ENCODE measurements at regions not wholly inside any gene's neighbourhood (a gene's known extent, or its start where the extent isn't known, plus 50 kb on each side); places are given as distances from the start of the nearest gene placed in this dataset.

GRCh38 chr2:18156002-18156401, 277.5 kb downstream of the KCNS3 start:
- no TSS peak for BruUV-seq (replicated peaks)
- no peaks in the 10 kb centered on the region for H3K36me3 ChIP-seq (ENCODE audit: control insufficient read depth in 2 of 2, extremely low read depth in 1 of 2, insufficient read depth in 2 of 2, low read length in 2 of 2)
- H3K79me2 ChIP-seq (ENCODE audit: control insufficient read depth, insufficient read depth, low read length), result no peaks in the 10 kb centered on the region
- no peaks in the 10 kb centered on the region for H3K9me1 ChIP-seq (replicated peaks; ENCODE audit: control insufficient read depth, extremely low read depth, insufficient read depth, low read length)
- DNase-seq (ENCODE audit: low read depth, low spot score) (no peak), FAIRE-seq (no peak)
- no peak overlapping the region for H3K9ac ChIP-seq (replicated peaks; ENCODE audit: extremely low read depth, insufficient read depth, low read length)
- dilution Hi-C loops (cut with MboI; ENCODE audit: extremely low pct_ligation_motif_present, low sequenced_read_pairs), result no loop called here
- H3K4me1 ChIP-seq (ENCODE audit: control insufficient read depth, extremely low read depth, insufficient read depth, low read length), result no peaks in the 10 kb centered on the region
- POLR2A ChIA-PET, result no interaction called here
- intact Hi-C loops (cut with micrococcal nuclease), result no loop called here
- TF ChIP-seq POLR2A (IDR thresholded peaks at IDR 0.05; ENCODE audit: low read depth, low read length) (no peak), POLR2AphosphoS5 (IDR thresholded peaks at IDR 0.05; ENCODE audit: insufficient read depth, low read depth, low read length) (no peak), MAX (IDR thresholded peaks at IDR 0.05; ENCODE audit: insufficient read depth, insufficient read length) (no peak), FOS (IDR thresholded peaks at IDR 0.05; ENCODE audit: borderline replicate concordance, insufficient read depth, low read length) (no peak), GATA2 (IDR thresholded peaks at IDR 0.05; ENCODE audit: insufficient read depth, insufficient read length, low read depth, low read length) (no peak), CTCF (IDR thresholded peaks at IDR 0.05; ENCODE audit: extremely low read depth in 1 of 2, insufficient read depth in 1 of 2, low read depth in 1 of 2, low read length in 2 of 2) (no peak), JUN (IDR thresholded peaks at IDR 0.05; ENCODE audit: borderline replicate concordance, insufficient read depth, insufficient read length, low read depth) (no peak), EZH2 (IDR thresholded peaks at IDR 0.05; ENCODE audit: borderline replicate concordance, low read depth, low read length, severe bottlenecking) (no peak), MYC (IDR thresholded peaks at IDR 0.05; ENCODE audit: low read depth, low read length) (no peak)
- H2AFZ ChIP-seq (ENCODE audit: low read depth, low read length), result no peak overlapping the region
- H3K4me2 ChIP-seq (ENCODE audit: insufficient read depth, low read length), result no peak overlapping the region
- no peaks in the 10 kb centered on the region for H4K20me1 ChIP-seq (replicated peaks; ENCODE audit: control insufficient read depth, extremely low read depth, insufficient read depth, low read length)
- no peaks in the 10 kb centered on the region for H3K9me3 ChIP-seq (replicated peaks; ENCODE audit: control insufficient read depth, insufficient read depth, low read length)
- H3K4me3 ChIP-seq (replicated peaks in 1 of 3; ENCODE audit: insufficient read depth in 1 of 3, low read depth in 1 of 3, low read length in 3 of 3), result no peak overlapping the region
- CTCF ChIA-PET, result no interaction called here
- no peaks in the 10 kb centered on the region for H3K27me3 ChIP-seq (ENCODE audit: control insufficient read depth in 2 of 2, insufficient read depth in 2 of 2, low read length in 2 of 2)
- H3K27ac ChIP-seq (ENCODE audit: insufficient read depth, low read depth, low read length), result no peak overlapping the region

All from endothelial cell of umbilical vein (primary cell).